Colonic mucosa (tissue), 4 donors: ENCODE measurements at regions not wholly inside any gene's neighbourhood (a gene's known extent, or its start where the extent isn't known, plus 50 kb on each side); places are given as distances from the start of the nearest gene placed in this dataset.

Experiments
- DNase-seq: peaks from one replicate; pipeline ENCODE4 v3.0.0-alpha.2; 2020
- H3K27ac ChIP-seq: fragments of 200-600 bp; one replicate; pipeline ENCODE4 v1.8.0; 2021
- H3K27me3 ChIP-seq: fragments of 200-600 bp; one replicate; pipeline ENCODE4 v1.8.0; 2021
- H3K36me3 ChIP-seq: fragments of 200-600 bp; one replicate; pipeline ENCODE4 v1.8.0; 2021
- H3K4me1 ChIP-seq: fragments of 200-600 bp; one replicate; pipeline ENCODE4 v1.8.0; 2021; ENCODE audit warnings: mild to moderate bottlenecking
- H3K4me3 ChIP-seq: fragments of 200-600 bp; one replicate; pipeline ENCODE4 v1.8.0; 2021
- H3K9ac ChIP-seq, 2 donors: one replicate each; pipeline ENCODE4 v1.7.0; 2013; ENCODE audit warnings: control low read depth in 2 of 2, low read depth in 2 of 2, low read length in 2 of 2
- H3K9me3 ChIP-seq: fragments of 200-600 bp; one replicate; pipeline ENCODE4 v1.8.0; 2021
- intact Hi-C: fragments of 100-400 bp; cut with DNase I; formaldehyde crosslinking; loops from one replicate; pipeline ENCODE4 v1.14.1; 2022
- TF ChIP-seq, protein P1 (sequence below): fragments of 200-600 bp; IDR thresholded peaks from one replicate; pipeline ENCODE4 v1.8.0; 2022; ENCODE audit warnings: antibody characterized with exemption, mild to moderate bottlenecking
- donor health status: healthy.
- donor health status: DM: no; HTN: no; CAD: no.
- donor health status: DM: no; HTN: no; CAD: no.

GRCh38 chr10:2081501-2081900 lies 344.2 kb upstream of the ADARB2 start:
- DNase-seq, result no peak
- H3K27me3 ChIP-seq, result no peaks in the 10 kb centered on the region
- no peak overlapping the region for H3K27ac ChIP-seq
- H3K9ac ChIP-seq, result no peak overlapping the region
- no peaks in the 10 kb centered on the region for H3K4me1 ChIP-seq
- intact Hi-C loops, result no loop called here
- no peak overlapping the region for H3K4me3 ChIP-seq
- TF ChIP-seq, protein P1, sequence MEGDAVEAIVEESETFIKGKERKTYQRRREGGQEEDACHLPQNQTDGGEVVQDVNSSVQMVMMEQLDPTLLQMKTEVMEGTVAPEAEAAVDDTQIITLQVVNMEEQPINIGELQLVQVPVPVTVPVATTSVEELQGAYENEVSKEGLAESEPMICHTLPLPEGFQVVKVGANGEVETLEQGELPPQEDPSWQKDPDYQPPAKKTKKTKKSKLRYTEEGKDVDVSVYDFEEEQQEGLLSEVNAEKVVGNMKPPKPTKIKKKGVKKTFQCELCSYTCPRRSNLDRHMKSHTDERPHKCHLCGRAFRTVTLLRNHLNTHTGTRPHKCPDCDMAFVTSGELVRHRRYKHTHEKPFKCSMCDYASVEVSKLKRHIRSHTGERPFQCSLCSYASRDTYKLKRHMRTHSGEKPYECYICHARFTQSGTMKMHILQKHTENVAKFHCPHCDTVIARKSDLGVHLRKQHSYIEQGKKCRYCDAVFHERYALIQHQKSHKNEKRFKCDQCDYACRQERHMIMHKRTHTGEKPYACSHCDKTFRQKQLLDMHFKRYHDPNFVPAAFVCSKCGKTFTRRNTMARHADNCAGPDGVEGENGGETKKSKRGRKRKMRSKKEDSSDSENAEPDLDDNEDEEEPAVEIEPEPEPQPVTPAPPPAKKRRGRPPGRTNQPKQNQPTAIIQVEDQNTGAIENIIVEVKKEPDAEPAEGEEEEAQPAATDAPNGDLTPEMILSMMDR, result no peak
- H3K36me3 ChIP-seq, result no peaks in the 10 kb centered on the region
- no peaks in the 10 kb centered on the region for H3K9me3 ChIP-seq

DNA sequence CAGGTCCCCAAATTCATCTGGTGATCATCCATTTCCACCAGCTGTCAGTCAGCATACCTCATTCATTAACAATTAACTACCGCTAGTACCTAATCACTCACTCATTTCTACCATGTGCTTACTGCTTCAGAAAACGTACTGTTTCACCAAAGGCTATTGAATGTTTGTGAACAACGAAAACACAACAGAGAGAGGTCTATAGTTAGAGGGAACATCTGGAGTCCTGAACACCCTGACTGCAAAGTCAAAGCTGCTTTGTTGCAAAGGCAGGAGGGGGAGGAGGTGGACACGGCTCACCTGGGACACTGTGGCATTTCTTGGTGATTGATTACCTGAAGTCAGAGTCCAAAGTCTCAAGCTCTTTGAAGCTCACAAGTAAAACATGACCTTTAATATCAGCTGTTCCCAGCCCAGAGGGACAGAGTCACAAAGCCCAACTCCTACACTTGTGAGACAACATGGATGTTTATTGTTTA lies 342.3 kb upstream of the ADARB2 start:
- H3K9ac ChIP-seq, result no peak overlapping the region
- TF ChIP-seq, protein P1, result no peak
- intact Hi-C loops, result no loop called here
- H3K36me3 ChIP-seq, result no peaks in the 10 kb centered on the region
- H3K27ac ChIP-seq, result no peak overlapping the region
- no peaks in the 10 kb centered on the region for H3K4me1 ChIP-seq
- no peaks in the 10 kb centered on the region for H3K9me3 ChIP-seq
- no peaks in the 10 kb centered on the region for H3K27me3 ChIP-seq
- DNase-seq, result no peak
- H3K4me3 ChIP-seq, result no peak overlapping the region

DNA sequence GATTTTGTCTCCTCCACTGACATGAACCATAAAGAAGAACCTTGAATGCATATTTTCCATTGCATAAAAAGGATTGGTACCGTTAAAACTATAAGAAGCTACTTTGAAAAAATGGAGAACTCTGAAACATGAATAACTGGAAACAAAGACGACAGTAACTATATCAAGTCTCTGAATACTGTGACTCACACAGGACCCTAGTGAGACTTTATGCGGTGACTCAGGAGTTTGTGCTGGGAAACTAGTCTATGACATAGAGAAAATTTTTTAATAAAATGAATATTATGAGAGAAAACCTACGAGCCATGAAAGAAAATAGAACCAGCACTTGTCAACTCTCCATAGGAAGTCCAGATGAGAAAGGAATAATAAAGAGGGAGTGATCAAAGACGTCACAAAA lies 339.9 kb upstream of the ADARB2 start:
- no peaks in the 10 kb centered on the region for H3K36me3 ChIP-seq
- TF ChIP-seq, protein P1, result no peak
- no peaks in the 10 kb centered on the region for H3K4me1 ChIP-seq
- DNase-seq, result no peak
- H3K9me3 ChIP-seq, result no peaks in the 10 kb centered on the region
- intact Hi-C loops, result no loop called here
- H3K27ac ChIP-seq, result no peak overlapping the region
- H3K27me3 ChIP-seq, result no peaks in the 10 kb centered on the region
- H3K4me3 ChIP-seq, result no peak overlapping the region
- no peak overlapping the region for H3K9ac ChIP-seq

- no peaks in the 10 kb centered on the region for H3K4me1 ChIP-seq
- intact Hi-C loops, result no loop called here
Measured at GRCh38 chr10:2076528-2076927, 339.2 kb upstream of the ADARB2 start.

DNA sequence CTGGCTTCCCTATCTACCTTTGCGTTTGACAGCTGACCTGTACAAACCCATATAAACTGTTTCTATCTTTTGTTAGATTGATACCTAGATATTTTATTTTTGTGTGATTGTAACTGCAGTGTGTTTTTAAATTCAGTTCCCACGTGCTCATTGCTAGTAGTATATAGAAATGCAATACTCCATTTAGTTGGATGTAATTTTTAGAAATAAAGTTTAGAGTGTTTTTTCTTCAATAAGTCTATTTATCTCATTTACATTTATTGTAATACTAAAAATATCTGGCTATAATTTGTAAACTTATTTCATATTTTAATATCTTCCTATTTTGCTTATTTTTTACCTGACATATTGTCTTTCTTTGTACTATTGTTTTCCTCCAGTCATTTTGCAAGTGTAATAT lies 329.7 kb upstream of the ADARB2 start:
- Histone ChIP-seq H3K4me1 (no peaks in the 10 kb centered on the region), H3K27ac (no peak overlapping the region), H3K9me3 (no peaks in the 10 kb centered on the region), H3K9ac (no peak overlapping the region), H3K36me3 (no peaks in the 10 kb centered on the region), H3K4me3 (no peak overlapping the region), H3K27me3 (no peaks in the 10 kb centered on the region)
- TF ChIP-seq, protein P1, result no peak
- intact Hi-C loops, result no loop called here
- no peak for DNase-seq

More at GRCh38 chr10:2076528-2076927, 339.2 kb upstream of the ADARB2 start:
- TF ChIP-seq, protein P1, result no peak
- H3K9ac ChIP-seq, result no peak overlapping the region
- no peaks in the 10 kb centered on the region for H3K9me3 ChIP-seq
- no peak for DNase-seq
- no peaks in the 10 kb centered on the region for H3K27me3 ChIP-seq
- H3K36me3 ChIP-seq, result no peaks in the 10 kb centered on the region
- H3K4me3 ChIP-seq, result no peak overlapping the region
- H3K27ac ChIP-seq, result no peak overlapping the region

GRCh38 chr10:2054728-2055127 lies 317.4 kb upstream of the ADARB2 start:
- Histone ChIP-seq H3K4me1 (no peaks in the 10 kb centered on the region), H3K27me3 (no peaks in the 10 kb centered on the region), H3K9me3 (no peaks in the 10 kb centered on the region), H3K36me3 (no peaks in the 10 kb centered on the region), H3K9ac (no peak overlapping the region), H3K4me3 (no peak overlapping the region), H3K27ac (no peak overlapping the region)
- TF ChIP-seq, protein P1, result no peak
- no peak for DNase-seq
- intact Hi-C loops, result no loop called here
